Liver (tissue), 7 donors: ENCODE measurements at regions not wholly inside any gene's neighbourhood (a gene's known extent, or its start where the extent isn't known, plus 50 kb on each side); places are given as distances from the start of the nearest gene placed in this dataset.

Experiments
- DNase-seq: peaks from one replicate; pipeline ENCODE4 v3.0.0-alpha.2; 2017; ENCODE audit warnings: low spot score
- H3K27ac ChIP-seq, 2 donors: one replicate each; pipeline ENCODE4 v1.7.0; 2013; ENCODE audit warnings: inconsistent platforms in 2 of 2, low read length in 2 of 2, control low read depth in 1 of 2, low read depth in 1 of 2, mild to moderate bottlenecking in 1 of 2
- H3K27me3 ChIP-seq, 4 donors: one replicate each; pipeline versions ENCODE4 v1.6.1 to v1.7.0; 2013; ENCODE audit warnings: low read length in 3 of 4, inconsistent platforms in 1 of 4, mild to moderate bottlenecking in 1 of 4, moderate library complexity in 1 of 4; ENCODE audit not compliant: control insufficient read depth in 4 of 4, insufficient read depth in 4 of 4
- H3K36me3 ChIP-seq, 4 donors: one replicate each; pipeline versions ENCODE4 v1.6.1 to v1.7.0; 2013; ENCODE audit warnings: low read length in 3 of 4, mild to moderate bottlenecking in 3 of 4, low read depth in 1 of 4, moderate library complexity in 1 of 4; ENCODE audit not compliant: control insufficient read depth in 4 of 4, insufficient read depth in 3 of 4
- H3K4me1 ChIP-seq, 4 donors: one replicate each; pipeline versions ENCODE4 v1.6.1 to v1.7.0; 2013; ENCODE audit warnings: low read length in 3 of 4, mild to moderate bottlenecking in 3 of 4, moderate library complexity in 1 of 4; ENCODE audit not compliant: control insufficient read depth in 4 of 4, insufficient read depth in 4 of 4
- H3K4me3 ChIP-seq, 3 donors: one replicate each; pipeline versions ENCODE4 v1.6.1 to v1.7.0; 2013; ENCODE audit warnings: low read length in 3 of 3, control low read depth in 1 of 3, low read depth in 1 of 3, mild to moderate bottlenecking in 1 of 3
- H3K9ac ChIP-seq, 2 donors: one replicate each; pipeline ENCODE4 v1.7.0; 2013; ENCODE audit warnings: low read length in 2 of 2, mild to moderate bottlenecking in 2 of 2, moderate library complexity in 2 of 2, control low read depth in 1 of 2, low read depth in 1 of 2
- H3K9me3 ChIP-seq, 4 donors: one replicate each; pipeline versions ENCODE4 v1.6.1 to v1.7.0; 2013; ENCODE audit warnings: low read length in 3 of 4; ENCODE audit not compliant: control insufficient read depth in 4 of 4
- ATF3 ChIP-seq: IDR thresholded peaks from 2 replicates; pipeline ENCODE4 v1.6.1; 2016; ENCODE audit warnings: antibody characterized with exemption
- FOXA2 ChIP-seq: IDR thresholded peaks from 2 replicates; pipeline ENCODE4 v1.6.1; 2016; ENCODE audit warnings: antibody characterized with exemption
- GABPA ChIP-seq, 2 donors: IDR thresholded peaks in 1 of 2; conservative IDR thresholded peaks in 1 of 2; 2 replicates each; pipeline ENCODE4 v1.6.1; 2016; ENCODE audit warnings: antibody characterized with exemption in 2 of 2, mild to moderate bottlenecking in 1 of 2, moderate library complexity in 1 of 2
- HNF4A ChIP-seq, 2 donors: conservative IDR thresholded peaks; 2 replicates each; pipeline ENCODE4 v1.6.1; 2016; ENCODE audit warnings: antibody characterized with exemption in 2 of 2, mild to moderate bottlenecking in 2 of 2
- HNF4G ChIP-seq: IDR thresholded peaks from 2 replicates; pipeline ENCODE4 v1.6.1; 2016; ENCODE audit warnings: antibody characterized with exemption
- NR2F2 ChIP-seq: IDR thresholded peaks from 2 replicates; pipeline ENCODE4 v1.6.1; 2016; ENCODE audit warnings: antibody characterized with exemption
- RAD21 ChIP-seq, 2 donors: IDR thresholded peaks; 2 replicates each; pipeline ENCODE4 v1.6.1; 2016; ENCODE audit warnings: antibody characterized with exemption in 2 of 2, mild to moderate bottlenecking in 2 of 2
- RXRA ChIP-seq, 2 donors: IDR thresholded peaks; 2 replicates each; pipeline ENCODE4 v1.6.1; 2017 to 2018; ENCODE audit warnings: antibody characterized with exemption in 2 of 2, mild to moderate bottlenecking in 1 of 2
- YY1 ChIP-seq: IDR thresholded peaks from 2 replicates; pipeline ENCODE4 v1.6.1; 2016; ENCODE audit warnings: antibody characterized with exemption, mild to moderate bottlenecking
- ZBTB33 ChIP-seq: IDR thresholded peaks from 2 replicates; pipeline ENCODE4 v1.6.1; 2016; ENCODE audit warnings: antibody characterized with exemption
- WGBS: extraction: QIAGEN DNeasy Blood & Tissue Kit; methylation state at CpG from one replicate; pipeline ENCODE4 v1.1.7; 2013; 5-methylcytosine and 5-hydroxymethylcytosine counted together
- TF ChIP-seq, protein P1 (sequence below): IDR thresholded peaks from 2 replicates; pipeline ENCODE4 v1.6.1; 2016; ENCODE audit warnings: antibody characterized with exemption
- TF ChIP-seq, protein P2 (sequence below): IDR thresholded peaks from 2 replicates; pipeline ENCODE4 v1.6.1; 2016; ENCODE audit warnings: antibody characterized with exemption, mild to moderate bottlenecking
- donor health status: healthy.
- donor health status: healthy.
- donor health status: healthy.
- donor health status: healthy.

DNA sequence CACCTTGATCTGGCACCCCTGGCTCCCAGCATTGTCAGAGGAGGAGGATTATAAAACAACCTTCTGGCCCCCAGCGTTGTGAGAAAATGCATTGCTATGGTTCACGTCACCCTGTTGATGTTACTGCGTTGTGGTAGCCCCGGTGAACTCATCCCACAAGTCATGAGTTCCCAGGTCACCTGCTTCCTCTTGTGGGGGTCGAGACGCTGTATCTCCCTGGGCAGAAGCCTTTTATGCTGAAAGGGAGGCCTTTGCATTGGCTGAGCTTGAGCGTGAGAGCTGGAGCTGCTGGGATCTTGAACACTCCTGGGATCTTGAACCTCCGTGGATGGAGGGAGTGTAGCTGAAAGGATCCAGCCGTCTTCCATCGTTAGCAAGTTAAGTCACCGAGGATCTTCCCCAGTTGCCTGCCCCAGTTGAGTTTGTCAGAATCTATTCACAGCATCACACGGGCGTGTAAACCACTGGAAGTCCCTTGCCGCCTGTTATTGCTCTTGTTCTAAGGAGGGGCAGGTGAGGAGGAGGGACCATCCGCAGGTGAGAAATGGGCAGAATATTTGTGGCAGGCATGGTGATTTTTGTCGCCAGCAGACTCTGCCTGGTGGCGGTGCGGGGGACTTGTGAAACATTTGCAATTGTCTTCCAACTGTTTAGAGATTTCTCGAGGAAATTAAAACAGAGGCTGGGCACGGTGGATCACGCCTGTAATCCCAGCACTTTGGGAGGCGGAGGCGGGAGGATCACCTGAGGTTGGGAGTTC lies 299.9 kb downstream of the ASMT start:
- no peak for DNase-seq
- WGBS, result 74% methylated on average over 23 of the region's 23 CpGs
- H3K4me3 ChIP-seq, result no peak overlapping the region

DNA sequence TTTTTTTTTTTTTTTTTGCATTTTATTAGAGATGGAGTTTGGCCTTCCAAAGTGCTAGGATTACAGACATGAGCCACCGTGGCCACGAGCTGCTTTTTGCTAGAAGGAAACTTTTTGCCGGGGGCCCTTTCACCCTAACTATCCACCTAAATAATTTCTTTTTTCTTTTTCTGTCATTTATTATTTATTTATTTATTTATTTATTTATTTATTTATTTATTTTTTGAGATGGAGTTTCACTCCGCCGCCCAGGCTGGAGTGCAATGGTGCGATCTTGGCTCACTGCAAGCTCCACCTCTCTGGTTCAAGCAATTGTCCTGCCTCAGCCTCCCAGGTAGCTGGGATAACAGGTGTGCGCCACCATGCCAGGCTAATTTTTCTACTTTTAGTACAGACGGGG lies 303.9 kb downstream of the ASMT start:
- 95% methylated on average over 8 of the region's 8 CpGs for WGBS
- Histone ChIP-seq H3K36me3 (no peaks in the 10 kb centered on the region), H3K4me1 (no peaks in the 10 kb centered on the region), H3K27me3 (no peaks in the 10 kb centered on the region), H3K9ac (no peak overlapping the region), H3K9me3 (no peaks in the 10 kb centered on the region), H3K4me3 (no peak overlapping the region), H3K27ac (no peak overlapping the region)
- TF ChIP-seq ATF3 (no peak), RXRA (IDR thresholded peaks at IDR 0.05) (no peak), GABPA (IDR thresholded peaks at IDR 0.05 in 1 of 2, conservative IDR thresholded peaks at IDR 0.05 in 1 of 2) (no peak), FOXA2 (no peak), YY1 (no peak)
- TF ChIP-seq, protein P1, sequence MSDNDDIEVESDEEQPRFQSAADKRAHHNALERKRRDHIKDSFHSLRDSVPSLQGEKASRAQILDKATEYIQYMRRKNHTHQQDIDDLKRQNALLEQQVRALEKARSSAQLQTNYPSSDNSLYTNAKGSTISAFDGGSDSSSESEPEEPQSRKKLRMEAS, result no peak
- DNase-seq, result no peak

More for the DNA sequence above, 299.9 kb downstream of the ASMT start:
- no peak overlapping the region for H3K9ac ChIP-seq
- H3K9me3 ChIP-seq, result no peaks in the 10 kb centered on the region
- H3K36me3 ChIP-seq, result no peaks in the 10 kb centered on the region
- H3K4me1 ChIP-seq, result no peaks in the 10 kb centered on the region
- H3K27ac ChIP-seq, result no peak overlapping the region
- H3K27me3 ChIP-seq, result no peaks in the 10 kb centered on the region
- TF ChIP-seq GABPA (IDR thresholded peaks at IDR 0.05 in 1 of 2, conservative IDR thresholded peaks at IDR 0.05 in 1 of 2), result no peak

GRCh38 chrX:1925053-1925481 lies 310.2 kb downstream of the ASMT start:
- Histone ChIP-seq H3K9me3 (no peaks in the 10 kb centered on the region), H3K9ac (no peak overlapping the region), H3K27me3 (no peaks in the 10 kb centered on the region), H3K36me3 (no peaks in the 10 kb centered on the region), H3K4me1 (no peaks in the 10 kb centered on the region), H3K4me3 (no peak overlapping the region), H3K27ac (no peak overlapping the region)
- no peak for DNase-seq
- TF ChIP-seq ATF3 (no peak), RXRA (IDR thresholded peaks at IDR 0.05) (no peak), RAD21 (IDR thresholded peaks at IDR 0.05) (no peak), HNF4G (no peak), NR2F2 (no peak), FOXA2 (no peak), HNF4A (conservative IDR thresholded peaks at IDR 0.05) (no peak), GABPA (IDR thresholded peaks at IDR 0.05 in 1 of 2, conservative IDR thresholded peaks at IDR 0.05 in 1 of 2) (no peak), ZBTB33 (no peak)
- TF ChIP-seq, protein P1, result no peak
- TF ChIP-seq, protein P2, sequence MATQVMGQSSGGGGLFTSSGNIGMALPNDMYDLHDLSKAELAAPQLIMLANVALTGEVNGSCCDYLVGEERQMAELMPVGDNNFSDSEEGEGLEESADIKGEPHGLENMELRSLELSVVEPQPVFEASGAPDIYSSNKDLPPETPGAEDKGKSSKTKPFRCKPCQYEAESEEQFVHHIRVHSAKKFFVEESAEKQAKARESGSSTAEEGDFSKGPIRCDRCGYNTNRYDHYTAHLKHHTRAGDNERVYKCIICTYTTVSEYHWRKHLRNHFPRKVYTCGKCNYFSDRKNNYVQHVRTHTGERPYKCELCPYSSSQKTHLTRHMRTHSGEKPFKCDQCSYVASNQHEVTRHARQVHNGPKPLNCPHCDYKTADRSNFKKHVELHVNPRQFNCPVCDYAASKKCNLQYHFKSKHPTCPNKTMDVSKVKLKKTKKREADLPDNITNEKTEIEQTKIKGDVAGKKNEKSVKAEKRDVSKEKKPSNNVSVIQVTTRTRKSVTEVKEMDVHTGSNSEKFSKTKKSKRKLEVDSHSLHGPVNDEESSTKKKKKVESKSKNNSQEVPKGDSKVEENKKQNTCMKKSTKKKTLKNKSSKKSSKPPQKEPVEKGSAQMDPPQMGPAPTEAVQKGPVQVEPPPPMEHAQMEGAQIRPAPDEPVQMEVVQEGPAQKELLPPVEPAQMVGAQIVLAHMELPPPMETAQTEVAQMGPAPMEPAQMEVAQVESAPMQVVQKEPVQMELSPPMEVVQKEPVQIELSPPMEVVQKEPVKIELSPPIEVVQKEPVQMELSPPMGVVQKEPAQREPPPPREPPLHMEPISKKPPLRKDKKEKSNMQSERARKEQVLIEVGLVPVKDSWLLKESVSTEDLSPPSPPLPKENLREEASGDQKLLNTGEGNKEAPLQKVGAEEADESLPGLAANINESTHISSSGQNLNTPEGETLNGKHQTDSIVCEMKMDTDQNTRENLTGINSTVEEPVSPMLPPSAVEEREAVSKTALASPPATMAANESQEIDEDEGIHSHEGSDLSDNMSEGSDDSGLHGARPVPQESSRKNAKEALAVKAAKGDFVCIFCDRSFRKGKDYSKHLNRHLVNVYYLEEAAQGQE, result no peak
- WGBS, result 12% methylated on average over 20 of the region's 20 CpGs
